Spleen (tissue), 11 donors: ENCODE measurements at regions not wholly inside any gene's neighbourhood (a gene's known extent, or its start where the extent isn't known, plus 50 kb on each side); places are given as distances from the start of the nearest gene placed in this dataset.
"Not testable (repeated sequence)": the region's sequence is repeated elsewhere in the genome, so short reads cannot be mapped to it uniquely, and the experiment has no call there.

ENCODE experiments used
- DNase-seq: peaks from one replicate; pipeline ENCODE4 v3.0.0-alpha.2; 2020
- H3K27ac ChIP-seq, 8 donors: fragments of 200-600 bp; sonication (generic) in 7 of 8; 1 replicate in 4 of 8; 2 replicates in 4 of 8; pipeline versions ENCODE4 v1.5.0 to v1.8.0; 2016 to 2021; ENCODE audit warnings: inconsistent platforms in 4 of 8, mild to moderate bottlenecking in 4 of 8, moderate library complexity in 1 of 8
- H3K27me3 ChIP-seq, 7 donors: fragments of 200-600 bp; sonication (generic) in 6 of 7; replicated peaks in 1 of 7; 1 replicate in 4 of 7; 2 replicates in 3 of 7; pipeline versions ENCODE4 v1.5.0 to v1.8.0; 2016 to 2021; ENCODE audit warnings: inconsistent platforms in 3 of 7, mild to moderate bottlenecking in 1 of 7
- H3K36me3 ChIP-seq, 6 donors: fragments of 200-600 bp; sonication (generic) in 5 of 6; 1 replicate in 4 of 6; 2 replicates in 2 of 6; pipeline versions ENCODE4 v1.5.0 to v1.8.0; 2016 to 2021; ENCODE audit warnings: inconsistent platforms in 2 of 6
- H3K4me1 ChIP-seq, 6 donors: fragments of 200-600 bp; sonication (generic) in 5 of 6; 1 replicate in 3 of 6; 2 replicates in 3 of 6; pipeline versions ENCODE4 v1.5.0 to v1.8.0; 2016 to 2021; ENCODE audit warnings: inconsistent platforms in 3 of 6
- H3K4me3 ChIP-seq, 8 donors: fragments of 200-600 bp; sonication (generic) in 7 of 8; 1 replicate in 4 of 8; 2 replicates in 4 of 8; pipeline versions ENCODE4 v1.5.0 to v1.8.0; 2016 to 2021; ENCODE audit warnings: inconsistent platforms in 4 of 8, mild to moderate bottlenecking in 4 of 8, moderate library complexity in 2 of 8
- H3K9me3 ChIP-seq, 8 donors: fragments of 200-600 bp; sonication (generic) in 7 of 8; 1 replicate in 4 of 8; 2 replicates in 4 of 8; pipeline versions ENCODE4 v1.5.0 to v1.8.0; 2016 to 2021; ENCODE audit warnings: inconsistent platforms in 4 of 8
- POLR2A ChIP-seq, 3 donors: fragments of 450-650 bp; IDR thresholded peaks; one replicate each; pipeline ENCODE4 v1.5.1; 2017; ENCODE audit warnings: antibody characterized with exemption in 3 of 3, mild to moderate bottlenecking in 1 of 3
- POLR2AphosphoS5 ChIP-seq, 3 donors: sonication (generic); formaldehyde crosslinking; IDR thresholded peaks; one replicate each; pipeline ENCODE4 v1.5.1; 2017; ENCODE audit warnings: antibody characterized with exemption in 3 of 3
- WGBS, 5 donors: extraction: QIAGEN DNeasy Blood & Tissue Kit in 3 of 5; methylation state at CpG; one replicate each; pipeline versions ENCODE4 v1.1.5 to v1.1.7; 2013 to 2018; 5-methylcytosine and 5-hydroxymethylcytosine counted together
- intact Hi-C: fragments of 100-400 bp; cut with DNase I; formaldehyde crosslinking; loops from one replicate; pipeline ENCODE4 v1.15.0; 2023; ENCODE audit warnings: low total_unique reads
- TF ChIP-seq, protein P1 (sequence below), 11 experiments: fragments of 200-600 bp in 7 of 11; fragments of 450-650 bp in 4 of 11; sonication (generic) in 4 of 11; IDR thresholded peaks in 8 of 11; conservative IDR thresholded peaks in 3 of 11; 1 replicate in 7 of 11; 2 replicates in 4 of 11; pipeline versions ENCODE4 v1.4.0 to v1.8.0; 2016 to 2021; ENCODE audit warnings: antibody characterized with exemption in 11 of 11, inconsistent platforms in 4 of 11, mild to moderate bottlenecking in 1 of 11
- donor health status: healthy with polysubstance abuse.
- donor health status: DM: no; HTN: no; CAD: no; lungs with moderate emphysema.
- donor health status: DM: no; HTN: no; CAD: no.
- donor health status: Bipolar disorder and iron deficiency.
- donor health status: healthy.
- donor health status: DM: no; HTN: no; CAD: no.
- donor health status: DM: yes; HTN: yes; CAD: no.

- H3K36me3 ChIP-seq, result no peaks in the 10 kb centered on the region
- H3K9me3 ChIP-seq, result no peaks in the 10 kb centered on the region
- intact Hi-C loops, result no loop called here
- no peak overlapping the region for H3K27ac ChIP-seq
- no peak for DNase-seq
- peaks cover 0 to 14% (median 10%) of the 10 kb centered on the region in 6 donors for H3K4me1 ChIP-seq
- TF ChIP-seq, protein P1, sequence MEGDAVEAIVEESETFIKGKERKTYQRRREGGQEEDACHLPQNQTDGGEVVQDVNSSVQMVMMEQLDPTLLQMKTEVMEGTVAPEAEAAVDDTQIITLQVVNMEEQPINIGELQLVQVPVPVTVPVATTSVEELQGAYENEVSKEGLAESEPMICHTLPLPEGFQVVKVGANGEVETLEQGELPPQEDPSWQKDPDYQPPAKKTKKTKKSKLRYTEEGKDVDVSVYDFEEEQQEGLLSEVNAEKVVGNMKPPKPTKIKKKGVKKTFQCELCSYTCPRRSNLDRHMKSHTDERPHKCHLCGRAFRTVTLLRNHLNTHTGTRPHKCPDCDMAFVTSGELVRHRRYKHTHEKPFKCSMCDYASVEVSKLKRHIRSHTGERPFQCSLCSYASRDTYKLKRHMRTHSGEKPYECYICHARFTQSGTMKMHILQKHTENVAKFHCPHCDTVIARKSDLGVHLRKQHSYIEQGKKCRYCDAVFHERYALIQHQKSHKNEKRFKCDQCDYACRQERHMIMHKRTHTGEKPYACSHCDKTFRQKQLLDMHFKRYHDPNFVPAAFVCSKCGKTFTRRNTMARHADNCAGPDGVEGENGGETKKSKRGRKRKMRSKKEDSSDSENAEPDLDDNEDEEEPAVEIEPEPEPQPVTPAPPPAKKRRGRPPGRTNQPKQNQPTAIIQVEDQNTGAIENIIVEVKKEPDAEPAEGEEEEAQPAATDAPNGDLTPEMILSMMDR (IDR thresholded peaks at IDR 0.05 in 8 of 11, conservative IDR thresholded peaks at IDR 0.05 in 3 of 11), result no peak
- TF ChIP-seq POLR2A (IDR thresholded peaks at IDR 0.05) (no peak), POLR2AphosphoS5 (IDR thresholded peaks at IDR 0.05) (no peak)
- H3K27me3 ChIP-seq, result no peaks in the 10 kb centered on the region
- H3K4me3 ChIP-seq, result no peak overlapping the region
- 77 to 98% (median 92%) methylated on average over 15 of the region's 15 CpGs for WGBS, 5 donors
Observed at GRCh38 chr2:111537078-111537655, 346.8 kb downstream of the ANAPC1 start.

DNA sequence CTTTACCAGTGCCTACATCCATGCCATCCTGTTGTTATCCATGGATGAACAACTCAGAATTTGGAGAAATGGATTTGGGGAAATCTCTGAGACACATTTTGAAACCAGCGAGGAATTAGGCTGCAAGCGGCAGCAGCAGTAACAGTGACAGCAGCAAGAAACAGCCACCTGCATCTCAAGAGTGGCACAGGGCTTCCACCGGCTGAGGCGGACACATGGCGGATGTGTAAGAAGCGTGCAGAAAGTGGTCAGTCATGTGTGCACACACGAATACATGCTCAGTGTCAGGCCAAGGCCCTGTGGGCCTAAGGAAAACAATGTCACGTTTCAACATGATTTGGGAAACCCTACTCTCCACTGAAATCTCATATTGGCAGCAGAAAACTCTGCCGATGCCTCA, 344.0 kb downstream of the ANAPC1 start:
- H3K27me3 ChIP-seq, result not testable (repeated sequence)

DNA sequence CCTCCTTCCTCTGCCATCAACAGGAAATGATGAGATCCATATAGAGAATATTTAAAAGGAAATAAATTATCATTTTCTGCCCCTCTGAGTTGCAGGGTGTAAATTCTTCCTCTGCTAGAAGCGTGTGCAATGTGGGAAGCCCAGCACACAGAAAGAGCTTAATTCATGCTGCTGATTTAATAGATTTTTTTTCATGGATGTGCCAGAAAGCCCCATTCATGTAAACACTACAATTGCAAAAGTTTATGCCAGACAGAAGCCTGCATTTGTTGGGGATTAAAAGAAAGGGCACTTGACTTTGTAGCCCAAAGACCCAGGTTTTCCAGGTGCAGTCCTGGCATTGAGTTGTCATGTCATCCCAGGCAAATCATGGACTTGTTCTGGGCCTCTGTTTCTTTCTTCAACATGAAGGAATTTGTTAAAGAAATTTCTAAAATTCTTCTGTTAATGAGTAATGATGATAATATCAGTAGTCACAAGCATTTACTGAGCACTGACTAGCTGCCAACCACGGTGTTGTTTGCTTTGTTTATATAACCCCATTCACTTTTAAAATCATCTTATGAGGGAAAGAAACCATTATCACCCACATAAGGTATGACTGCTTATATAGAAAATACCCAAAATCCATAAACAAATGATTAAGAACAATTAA, 341.7 kb downstream of the ANAPC1 start:
- WGBS, 5 donors, result 57 to 70% (median 65%) methylated on average over 1 of the region's 2 CpGs
- H3K9me3 ChIP-seq, H3K4me3 ChIP-seq, intact Hi-C loops, H3K4me1 ChIP-seq, H3K27ac ChIP-seq, H3K27me3 ChIP-seq, H3K36me3 ChIP-seq, DNase-seq: not testable (repeated sequence)

More for the DNA sequence above, 344.0 kb downstream of the ANAPC1 start:
- H3K9me3 ChIP-seq, H3K4me3 ChIP-seq, H3K4me1 ChIP-seq, intact Hi-C loops, H3K27ac ChIP-seq, DNase-seq, H3K36me3 ChIP-seq: not testable (repeated sequence)
- 92 to 96% (median 96%) methylated on average over 4 to 6 of the region's 9 CpGs; no CpG with 5 or more reads in 2 of the 5 donors for WGBS, 5 donors

GRCh38 chr2:111544006-111544405, 340.0 kb downstream of the ANAPC1 start:
- H3K36me3 ChIP-seq, H3K9me3 ChIP-seq, DNase-seq, H3K27me3 ChIP-seq, H3K4me1 ChIP-seq, H3K27ac ChIP-seq, H3K4me3 ChIP-seq, intact Hi-C loops: not testable (repeated sequence)
- WGBS, 5 donors, result 0 to 88% (median 48%) methylated on average over 1 of the region's 2 CpGs

GRCh38 chr2:111545723-111546431, 338.1 kb downstream of the ANAPC1 start:
- DNase-seq, H3K27ac ChIP-seq, H3K4me3 ChIP-seq, intact Hi-C loops, H3K27me3 ChIP-seq, H3K9me3 ChIP-seq, H3K4me1 ChIP-seq, H3K36me3 ChIP-seq: not testable (repeated sequence)
- 63 to 83% (median 72%) methylated on average over 3 to 6 of the region's 7 CpGs; no CpG with 5 or more reads in 2 of the 5 donors for WGBS, 5 donors

GRCh38 chr2:111546578-111546977, 337.4 kb downstream of the ANAPC1 start:
- H3K4me3 ChIP-seq, result peak overlapping the region in 1 of 8 donors; percentile 5
- H3K27me3 ChIP-seq, intact Hi-C loops, H3K9me3 ChIP-seq, H3K4me1 ChIP-seq, H3K36me3 ChIP-seq, DNase-seq, H3K27ac ChIP-seq: not testable (repeated sequence)
- 50 to 83% (median 79%) methylated on average over 5 of the region's 5 CpGs; no CpG with 5 or more reads in 1 of the 5 donors for WGBS, 5 donors

DNA sequence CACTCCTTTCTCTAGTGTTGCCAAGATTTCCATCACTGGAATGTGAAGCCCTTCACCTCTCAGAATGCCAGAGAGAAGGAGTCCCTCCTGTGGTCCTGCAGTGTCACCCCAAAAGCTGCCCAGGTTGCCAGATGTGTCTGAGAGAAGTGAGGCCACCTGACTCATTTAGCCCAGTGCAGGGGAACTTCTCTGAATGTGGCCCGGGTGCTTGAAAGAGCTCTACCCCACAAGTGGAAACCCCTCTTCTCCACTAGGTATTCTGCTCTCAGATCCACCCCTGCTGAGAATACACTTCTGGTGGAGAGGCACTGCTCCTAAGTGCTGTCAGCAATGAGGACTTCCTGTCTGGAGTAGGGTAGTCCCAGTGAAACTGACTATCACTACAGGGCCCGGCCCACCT, 334.8 kb downstream of the ANAPC1 start:
- H3K36me3 ChIP-seq, H3K27ac ChIP-seq, H3K4me3 ChIP-seq, H3K27me3 ChIP-seq, H3K4me1 ChIP-seq, H3K9me3 ChIP-seq, intact Hi-C loops, DNase-seq: not testable (repeated sequence)
- 75 to 86% (median 82%) methylated on average over 1 of the region's 2 CpGs; no CpG with 5 or more reads in 1 of the 5 donors for WGBS, 5 donors

DNA sequence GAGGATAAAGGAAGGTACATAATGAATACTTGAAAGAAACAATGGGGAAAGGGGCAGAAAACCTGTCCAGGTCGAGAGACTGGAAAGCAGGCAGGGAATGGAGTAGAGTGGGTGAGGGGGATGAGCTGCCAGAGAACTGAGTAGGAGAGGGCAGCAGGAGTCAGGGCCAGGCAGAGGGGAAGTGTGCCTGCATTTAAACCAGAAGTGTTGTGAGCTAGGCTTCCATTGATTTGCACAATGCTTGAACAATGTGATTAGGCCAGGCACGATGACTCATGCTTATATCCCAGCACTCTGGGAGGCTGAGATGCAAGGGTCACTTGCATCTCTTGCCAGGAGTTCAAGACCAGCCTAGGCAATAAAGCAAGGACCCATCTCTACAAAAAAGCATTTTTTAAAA, 332.6 kb downstream of the ANAPC1 start:
- H3K4me1 ChIP-seq, H3K27ac ChIP-seq, H3K9me3 ChIP-seq, DNase-seq, H3K27me3 ChIP-seq, intact Hi-C loops, H3K4me3 ChIP-seq, H3K36me3 ChIP-seq: not testable (repeated sequence)
- 45 to 80% (median 57%) methylated on average over 1 to 2 of the region's 2 CpGs for WGBS, 5 donors

GRCh38 chr2:111552625-111553024, 331.4 kb downstream of the ANAPC1 start:
- H3K36me3 ChIP-seq, H3K27me3 ChIP-seq, H3K27ac ChIP-seq, DNase-seq, H3K4me1 ChIP-seq, intact Hi-C loops, H3K9me3 ChIP-seq, H3K4me3 ChIP-seq: not testable (repeated sequence)
- 83 to 97% methylated on average over 3 to 4 of the region's 9 CpGs; no CpG with 5 or more reads in 3 of the 5 donors for WGBS, 5 donors

- H3K9me3 ChIP-seq, intact Hi-C loops, H3K4me1 ChIP-seq, H3K4me3 ChIP-seq, H3K27ac ChIP-seq, H3K27me3 ChIP-seq, H3K36me3 ChIP-seq, DNase-seq: not testable (repeated sequence)
- 62 to 90% (median 70%) methylated on average over 1 to 2 of the region's 2 CpGs for WGBS, 5 donors
Observed at GRCh38 chr2:111559301-111559700, 324.7 kb downstream of the ANAPC1 start.
